Smooth muscle cell (in vitro differentiated cells): ENCODE measurements at regions not wholly inside any gene's neighbourhood (a gene's known extent, or its start where the extent isn't known, plus 50 kb on each side); places are given as distances from the start of the nearest gene placed in this dataset.
A peak's percentile ranks its signal among the peaks of the same experiment; 100 is the strongest.
"Not testable (repeated sequence)": the region's sequence is repeated elsewhere in the genome, so short reads cannot be mapped to it uniquely, and the experiment has no call there.

Experiments used
- DNase-seq: peaks from one replicate; lab custom pipeline; 2025; ENCODE audit not compliant: unreplicated experiment; lab: John Stamatoyannopoulos, UW
- H2AFZ ChIP-seq: fragments of 200-600 bp; sonication (generic); 2 replicates; pipeline ENCODE4 v1.6.0; 2016; ENCODE audit warnings: antibody characterized with exemption, low read depth, mild to moderate bottlenecking
- H3F3A ChIP-seq: fragments of 200-600 bp; sonication (generic); 2 replicates; pipeline ENCODE4 v1.6.0; 2017; ENCODE audit warnings: antibody characterized with exemption, low read depth
- H3K27ac ChIP-seq: fragments of 200-600 bp; sonication (generic); 2 replicates; pipeline ENCODE4 v1.5.1; 2016; ENCODE audit warnings: low read depth, mild to moderate bottlenecking
- H3K27me3 ChIP-seq: fragments of 200-600 bp; sonication (generic); 2 replicates; pipeline ENCODE4 v1.6.1; 2016; ENCODE audit warnings: low read depth, mild to moderate bottlenecking
- H3K36me3 ChIP-seq: fragments of 200-600 bp; sonication (generic); 2 replicates; pipeline ENCODE4 v1.5.1; 2016; ENCODE audit warnings: low read depth
- H3K4me1 ChIP-seq: fragments of 200-600 bp; sonication (generic); 2 replicates; pipeline ENCODE4 v1.5.1; 2016; ENCODE audit warnings: low read depth
- H3K4me2 ChIP-seq: fragments of 200-600 bp; sonication (generic); 2 replicates; pipeline ENCODE4 v1.6.0; 2016; ENCODE audit warnings: mild to moderate bottlenecking
- H3K4me3 ChIP-seq: fragments of 200-600 bp; sonication (generic); 2 replicates; pipeline ENCODE4 v1.5.1; 2016; ENCODE audit warnings: mild to moderate bottlenecking
- H3K79me2 ChIP-seq: fragments of 200-600 bp; sonication (generic); 2 replicates; pipeline ENCODE4 v1.6.0; 2016; ENCODE audit warnings: low read depth, mild to moderate bottlenecking
- H3K9ac ChIP-seq: fragments of 200-600 bp; sonication (generic); 2 replicates; pipeline ENCODE4 v1.6.0; 2016; ENCODE audit warnings: low read depth
- H3K9me3 ChIP-seq: fragments of 200-600 bp; sonication (generic); replicated peaks from 2 replicates; pipeline ENCODE4 v1.5.1; 2016; ENCODE audit warnings: low read depth
- H4K20me1 ChIP-seq: fragments of 200-600 bp; sonication (generic); 2 replicates; pipeline ENCODE4 v1.6.0; 2016; ENCODE audit warnings: low read depth
- WGBS: methylation state at CpG from one replicate; pipeline ENCODE4 v1.1.7; 2016; ENCODE audit warnings: low lambda C conversion rate; 5-methylcytosine and 5-hydroxymethylcytosine counted together
- TF ChIP-seq, protein P1 (sequence below): fragments of 200-600 bp; sonication (generic); IDR thresholded peaks from 2 replicates; pipeline ENCODE4 v1.5.1; 2017; ENCODE audit warnings: borderline replicate concordance, mild to moderate bottlenecking, antibody characterized with exemption; ENCODE audit not compliant: insufficient read depth, poor library complexity, severe bottlenecking

DNA sequence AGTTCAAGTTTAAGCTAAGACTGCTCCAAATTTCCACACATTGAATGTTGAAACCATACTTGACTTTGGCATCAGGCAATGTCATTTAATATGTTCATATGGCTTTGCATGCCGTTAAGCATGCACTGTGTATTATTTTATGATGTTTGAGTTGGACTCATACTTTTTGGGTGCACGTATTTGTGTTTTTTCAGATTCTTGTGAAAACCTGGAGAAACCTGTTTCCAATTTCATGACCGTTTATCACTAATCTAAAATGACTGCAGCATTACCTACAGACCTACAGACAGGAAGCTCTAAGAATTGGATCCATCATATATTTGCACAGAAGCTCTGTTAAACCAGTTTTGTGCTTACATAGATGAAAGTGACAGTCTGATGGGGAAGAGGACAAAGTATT, 1093.0 kb upstream of the INTU start:
- Histone ChIP-seq H3K79me2 (no peaks in the 10 kb centered on the region), H3K4me2 (no peak overlapping the region), H3K27ac (no peak overlapping the region), H3K9ac (no peak overlapping the region), H3K4me3 (no peak overlapping the region), H3K9me3 (no peaks in the 10 kb centered on the region), H3F3A (no peaks in the 10 kb centered on the region), H3K27me3 (no peaks in the 10 kb centered on the region), H4K20me1 (no peaks in the 10 kb centered on the region), H2AFZ (no peak overlapping the region), H3K4me1 (peaks cover 12% of the 10 kb centered on the region), H3K36me3 (no peaks in the 10 kb centered on the region)
- 88% methylated on average over 3 of the region's 3 CpGs for WGBS
- TF ChIP-seq, protein P1, sequence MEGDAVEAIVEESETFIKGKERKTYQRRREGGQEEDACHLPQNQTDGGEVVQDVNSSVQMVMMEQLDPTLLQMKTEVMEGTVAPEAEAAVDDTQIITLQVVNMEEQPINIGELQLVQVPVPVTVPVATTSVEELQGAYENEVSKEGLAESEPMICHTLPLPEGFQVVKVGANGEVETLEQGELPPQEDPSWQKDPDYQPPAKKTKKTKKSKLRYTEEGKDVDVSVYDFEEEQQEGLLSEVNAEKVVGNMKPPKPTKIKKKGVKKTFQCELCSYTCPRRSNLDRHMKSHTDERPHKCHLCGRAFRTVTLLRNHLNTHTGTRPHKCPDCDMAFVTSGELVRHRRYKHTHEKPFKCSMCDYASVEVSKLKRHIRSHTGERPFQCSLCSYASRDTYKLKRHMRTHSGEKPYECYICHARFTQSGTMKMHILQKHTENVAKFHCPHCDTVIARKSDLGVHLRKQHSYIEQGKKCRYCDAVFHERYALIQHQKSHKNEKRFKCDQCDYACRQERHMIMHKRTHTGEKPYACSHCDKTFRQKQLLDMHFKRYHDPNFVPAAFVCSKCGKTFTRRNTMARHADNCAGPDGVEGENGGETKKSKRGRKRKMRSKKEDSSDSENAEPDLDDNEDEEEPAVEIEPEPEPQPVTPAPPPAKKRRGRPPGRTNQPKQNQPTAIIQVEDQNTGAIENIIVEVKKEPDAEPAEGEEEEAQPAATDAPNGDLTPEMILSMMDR = no peak
- no peak for DNase-seq

DNA sequence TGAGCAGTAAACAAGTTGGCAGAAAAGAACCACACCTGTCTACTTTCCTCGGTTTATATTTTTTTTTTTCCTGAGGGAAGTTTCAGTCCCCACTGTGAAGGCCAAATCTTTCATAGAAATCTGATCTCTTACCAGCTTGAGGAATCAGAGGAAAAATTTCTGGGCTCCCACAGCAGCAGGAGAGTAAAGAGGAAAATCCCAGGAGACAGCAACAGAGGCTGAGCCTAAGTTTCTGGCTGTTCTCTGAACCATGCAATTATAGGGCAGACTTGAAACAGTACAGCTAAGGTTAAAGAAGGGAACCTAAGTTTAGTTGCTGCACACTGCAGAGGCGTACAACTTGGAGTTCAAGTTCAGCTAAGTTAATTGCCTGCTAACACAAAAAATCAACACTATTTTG, 1090.9 kb upstream of the INTU start:
- 75% methylated on average over 2 of the region's 2 CpGs for WGBS
- H3K4me1 ChIP-seq = peaks cover 12% of the 10 kb centered on the region
- DNase-seq = no peak

DNA sequence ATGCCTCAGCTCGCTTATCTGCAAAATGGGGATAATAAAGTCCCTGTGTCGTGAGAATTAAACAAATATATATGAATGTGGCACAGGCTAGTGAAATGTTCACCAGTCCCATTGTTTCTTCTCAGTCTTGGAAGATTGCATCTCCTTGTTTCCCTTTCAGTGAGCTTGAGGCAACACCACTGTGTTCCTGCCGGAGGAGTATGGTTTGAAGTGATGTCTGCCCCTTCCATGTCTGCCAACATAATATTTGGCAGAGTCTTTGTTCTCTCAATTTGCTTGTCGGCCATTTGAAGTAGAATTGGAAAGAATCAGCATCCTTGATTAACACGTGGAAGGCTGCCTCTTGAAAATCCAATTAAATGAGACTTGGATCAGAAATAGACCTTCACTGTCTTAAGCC, 1088.5 kb upstream of the INTU start:
- no peak for DNase-seq
- H3K36me3 ChIP-seq = no peaks in the 10 kb centered on the region
- H3K79me2 ChIP-seq = no peaks in the 10 kb centered on the region
- no peak overlapping the region for H3K9ac ChIP-seq
- TF ChIP-seq, protein P1 = no peak
- H3K4me3 ChIP-seq = no peak overlapping the region
- no peak overlapping the region for H2AFZ ChIP-seq
- H3K27ac ChIP-seq = no peak overlapping the region
- no peak overlapping the region for H3K4me2 ChIP-seq
- WGBS = 84% methylated on average over 5 of the region's 5 CpGs
- no peaks in the 10 kb centered on the region for H3K9me3 ChIP-seq
- no peaks in the 10 kb centered on the region for H3F3A ChIP-seq
- no peaks in the 10 kb centered on the region for H3K27me3 ChIP-seq
- H3K4me1 ChIP-seq = peaks cover 12% of the 10 kb centered on the region
- H4K20me1 ChIP-seq = no peaks in the 10 kb centered on the region

More for the DNA sequence above, 1090.9 kb upstream of the INTU start:
- Histone ChIP-seq H3K27me3 (no peaks in the 10 kb centered on the region), H3K9me3 (no peaks in the 10 kb centered on the region), H4K20me1 (no peaks in the 10 kb centered on the region), H2AFZ (peak overlapping the region; percentile 58), H3F3A (no peaks in the 10 kb centered on the region), H3K79me2 (no peaks in the 10 kb centered on the region), H3K4me2 (no peak overlapping the region), H3K27ac (no peak overlapping the region), H3K36me3 (no peaks in the 10 kb centered on the region), H3K4me3 (no peak overlapping the region), H3K9ac (no peak overlapping the region)
- TF ChIP-seq, protein P1 = no peak

DNA sequence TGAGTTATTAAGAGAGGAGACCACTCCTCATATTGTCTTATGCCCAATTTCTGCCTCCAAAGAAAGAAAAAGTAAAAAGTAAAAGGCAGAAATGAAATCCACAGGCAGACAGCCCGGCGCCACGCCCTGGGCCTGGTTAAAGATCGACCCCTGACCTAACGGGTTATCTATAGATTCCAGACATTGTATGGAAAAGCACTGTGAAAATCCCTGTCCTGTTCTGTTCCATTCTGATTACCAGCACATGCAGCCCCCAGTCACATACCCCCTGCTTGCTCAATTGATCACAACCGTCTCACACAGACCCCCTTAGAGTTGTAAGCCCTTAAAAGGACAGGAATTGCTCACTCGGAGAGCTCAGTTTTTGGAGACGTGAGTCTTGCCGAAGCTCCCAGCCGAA, 1086.6 kb upstream of the INTU start:
- not testable (repeated sequence) for DNase-seq, H3K9me3 ChIP-seq, H2AFZ ChIP-seq, H4K20me1 ChIP-seq, H3K4me3 ChIP-seq, H3F3A ChIP-seq, H3K9ac ChIP-seq, H3K79me2 ChIP-seq, H3K27ac ChIP-seq, H3K36me3 ChIP-seq, H3K4me2 ChIP-seq, H3K27me3 ChIP-seq
- peaks cover 12% of the 10 kb centered on the region for H3K4me1 ChIP-seq
- 97% methylated on average over 10 of the region's 10 CpGs for WGBS
